ENCODE measurements at regions not wholly inside any gene's neighbourhood (a gene's known extent, or its start where the extent isn't known, plus 50 kb on each side); places are given as distances from the start of the nearest gene placed in this dataset.

GRCh38 chr9:24488896-24489295 lies 56.8 kb downstream of the IZUMO3 start:
- H3K36me3 Mint-ChIP-seq (ENCODE audit: low read depth), result no peaks in the 10 kb centered on the region
- no peaks in the 10 kb centered on the region for H3K4me1 Mint-ChIP-seq (ENCODE audit: low read depth)
- CTCF ChIA-PET, result no interaction called here
- no peak overlapping the region for H3K27ac Mint-ChIP-seq
- H3K4me3 Mint-ChIP-seq, result no peak overlapping the region
- no peak for DNase-seq
- H3K9me3 Mint-ChIP-seq, result peaks cover 12% of the 10 kb centered on the region
- H3K27me3 Mint-ChIP-seq (ENCODE audit: low read depth), result no peaks in the 10 kb centered on the region
- intact Hi-C loops (cut with micrococcal nuclease), result no loop called here

DNA sequence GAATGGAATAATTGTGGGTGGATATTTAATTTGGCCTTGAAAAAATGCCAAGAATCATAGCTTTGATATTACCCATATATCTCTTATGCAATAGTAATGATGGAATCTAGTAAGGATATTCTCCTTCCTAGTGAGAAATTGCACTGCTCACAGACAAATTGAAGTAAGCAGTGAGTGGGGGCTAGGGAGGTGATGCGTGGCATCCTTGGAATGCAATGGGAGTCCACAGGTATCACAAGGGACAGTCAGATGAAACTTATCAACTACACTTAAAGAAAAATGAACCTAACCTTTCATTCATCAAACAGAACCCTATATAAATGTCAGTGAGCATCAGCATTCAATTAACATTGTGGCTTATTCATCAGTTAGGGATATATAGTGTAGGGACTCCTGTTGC lies 57.8 kb downstream of the IZUMO3 start:
- intact Hi-C loops (cut with micrococcal nuclease), result no loop called here
- Mint-ChIP-seq H3K4me1 (ENCODE audit: low read depth) (no peaks in the 10 kb centered on the region), H3K36me3 (ENCODE audit: low read depth) (no peaks in the 10 kb centered on the region), H3K27ac (no peak overlapping the region), H3K27me3 (ENCODE audit: low read depth) (no peaks in the 10 kb centered on the region), H3K4me3 (no peak overlapping the region), H3K9me3 (peaks cover 10% of the 10 kb centered on the region)
- no peak for DNase-seq
- CTCF ChIA-PET, result no interaction called here

DNA sequence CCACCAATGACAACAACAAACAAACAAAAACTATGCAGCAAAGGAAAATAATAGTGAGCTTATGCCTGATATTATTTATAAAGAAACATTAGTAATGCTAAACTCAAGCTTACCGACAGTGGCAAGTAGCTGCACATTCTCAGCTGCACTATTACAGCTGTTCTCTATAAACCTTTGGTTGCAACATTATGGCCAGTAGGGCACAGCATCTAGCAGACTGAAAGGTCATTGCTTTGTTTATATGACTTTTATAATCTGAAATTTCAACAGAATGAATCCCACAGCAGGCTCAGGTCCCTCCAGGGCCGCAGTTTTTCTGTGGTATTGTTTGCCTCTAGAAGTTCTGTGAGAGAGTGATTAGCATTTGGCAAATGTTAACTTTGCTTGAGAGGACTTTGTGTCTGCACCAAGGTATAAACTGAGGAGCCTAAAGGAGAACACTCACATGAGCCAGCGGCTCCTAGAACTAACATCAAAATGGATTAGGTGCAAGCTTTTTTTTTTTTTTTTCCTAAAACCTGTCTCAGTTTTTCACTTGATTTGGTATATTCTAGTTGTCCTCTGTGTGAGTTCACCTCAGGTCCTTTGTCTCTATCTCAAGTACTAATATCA lies 58.3 kb downstream of the IZUMO3 start:
- Mint-ChIP-seq H3K9me3 (peaks cover 10% of the 10 kb centered on the region), H3K4me3 (no peak overlapping the region), H3K27me3 (ENCODE audit: low read depth) (no peaks in the 10 kb centered on the region), H3K36me3 (ENCODE audit: low read depth) (no peaks in the 10 kb centered on the region), H3K27ac (no peak overlapping the region), H3K4me1 (ENCODE audit: low read depth) (no peaks in the 10 kb centered on the region)
- CTCF ChIA-PET, result no interaction called here
- no peak for DNase-seq
- intact Hi-C loops (cut with micrococcal nuclease), result no loop called here

DNA sequence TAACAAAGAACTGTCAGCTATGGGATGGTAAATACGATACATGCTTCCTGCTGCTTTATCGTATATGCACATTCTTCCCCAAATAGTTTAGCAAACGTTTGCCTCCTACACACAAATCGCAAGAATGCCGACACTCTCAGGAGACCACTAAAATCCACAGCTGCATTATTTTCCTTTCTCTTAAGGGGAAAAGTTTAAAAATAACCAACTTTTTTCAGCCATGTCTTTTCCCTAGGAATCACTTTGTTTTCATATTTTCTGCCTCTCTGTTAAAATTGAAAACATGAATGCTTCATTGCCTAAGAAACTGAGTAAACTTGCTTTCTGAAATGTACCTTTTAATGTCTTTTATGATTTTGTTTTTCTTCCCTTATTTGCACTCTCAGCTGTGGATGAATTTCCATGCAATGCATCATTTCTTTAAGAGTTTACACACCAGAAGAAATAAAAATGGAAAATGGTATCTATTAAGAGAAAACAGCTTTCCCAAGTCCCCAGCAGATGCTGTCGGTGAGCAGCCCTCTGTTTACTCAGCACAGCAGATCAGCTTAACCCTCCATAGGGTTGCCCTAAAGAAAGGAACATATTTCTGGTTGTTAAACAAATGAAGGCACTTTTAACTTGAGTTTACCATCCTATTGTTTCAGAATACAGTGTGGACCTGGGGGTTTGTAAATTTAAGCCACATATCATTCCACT lies 66.2 kb downstream of the IZUMO3 start:
- no peaks in the 10 kb centered on the region for H3K27me3 Mint-ChIP-seq (ENCODE audit: low read depth)
- H3K27ac Mint-ChIP-seq, result no peak overlapping the region
- H3K36me3 Mint-ChIP-seq (ENCODE audit: low read depth), result no peaks in the 10 kb centered on the region
- CTCF ChIA-PET, result no interaction called here
- DNase-seq, result no peak
- intact Hi-C loops (cut with micrococcal nuclease), result no loop called here
- no peak overlapping the region for H3K4me3 Mint-ChIP-seq
- peaks cover 5% of the 10 kb centered on the region for H3K9me3 Mint-ChIP-seq
- no peaks in the 10 kb centered on the region for H3K4me1 Mint-ChIP-seq (ENCODE audit: low read depth)

GRCh38 chr9:24464319-24464951 lies 81.3 kb downstream of the IZUMO3 start:
- no peak overlapping the region for H3K27ac Mint-ChIP-seq
- peaks cover 9% of the 10 kb centered on the region for H3K9me3 Mint-ChIP-seq
- no peaks in the 10 kb centered on the region for H3K36me3 Mint-ChIP-seq (ENCODE audit: low read depth)
- intact Hi-C loops (cut with micrococcal nuclease), result no loop called here
- CTCF ChIA-PET, result no interaction called here
- peak; percentile 4 for DNase-seq
- no peaks in the 10 kb centered on the region for H3K4me1 Mint-ChIP-seq (ENCODE audit: low read depth)
- no peaks in the 10 kb centered on the region for H3K27me3 Mint-ChIP-seq (ENCODE audit: low read depth)
- no peak overlapping the region for H3K4me3 Mint-ChIP-seq

DNA sequence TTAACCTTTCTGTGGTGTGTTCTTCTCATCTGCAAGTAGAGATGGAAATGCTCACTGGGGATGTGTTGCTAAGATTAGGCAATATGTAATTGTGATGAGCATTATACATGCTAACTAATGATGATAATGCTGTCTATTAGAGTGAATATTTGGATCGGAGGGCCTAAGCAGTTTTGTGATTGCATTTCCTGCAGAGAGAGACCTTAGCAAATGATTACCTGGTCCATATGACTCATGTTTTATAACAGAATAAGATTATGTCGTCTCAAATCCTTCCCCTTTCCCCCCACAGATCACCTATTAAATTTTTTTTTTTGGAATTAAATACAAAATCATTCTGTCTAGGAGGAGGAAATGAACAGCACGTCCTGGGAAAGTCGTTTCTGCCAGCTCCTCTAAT lies 82.7 kb downstream of the IZUMO3 start:
- Mint-ChIP-seq H3K4me3 (no peak overlapping the region), H3K4me1 (ENCODE audit: low read depth) (no peaks in the 10 kb centered on the region), H3K9me3 (peaks cover 7% of the 10 kb centered on the region), H3K27ac (no peak overlapping the region), H3K36me3 (ENCODE audit: low read depth) (no peaks in the 10 kb centered on the region), H3K27me3 (ENCODE audit: low read depth) (no peaks in the 10 kb centered on the region)
- no peak for DNase-seq
- CTCF ChIA-PET, result no interaction called here
- intact Hi-C loops (cut with micrococcal nuclease), result no loop called here

DNA sequence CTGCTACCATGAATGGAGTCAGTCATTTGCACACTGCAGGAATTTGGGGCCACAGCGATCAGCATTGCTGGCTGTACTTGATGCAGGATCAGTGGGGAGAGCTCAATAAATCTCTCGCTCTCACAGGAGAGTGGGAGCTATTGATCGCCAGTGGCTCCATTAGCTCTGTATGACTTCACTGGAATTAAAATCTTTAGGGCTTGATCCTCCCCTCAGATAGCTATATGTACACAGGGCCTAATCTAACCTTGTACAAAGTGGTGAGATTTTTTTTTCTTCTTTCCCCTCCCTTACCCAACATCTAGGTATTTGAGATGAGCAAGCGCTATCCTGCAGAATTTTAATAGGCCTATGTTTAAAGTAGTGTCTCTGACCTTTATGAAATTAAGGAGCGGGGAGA lies 84.9 kb downstream of the IZUMO3 start:
- no peaks in the 10 kb centered on the region for H3K27me3 Mint-ChIP-seq (ENCODE audit: low read depth)

DNA sequence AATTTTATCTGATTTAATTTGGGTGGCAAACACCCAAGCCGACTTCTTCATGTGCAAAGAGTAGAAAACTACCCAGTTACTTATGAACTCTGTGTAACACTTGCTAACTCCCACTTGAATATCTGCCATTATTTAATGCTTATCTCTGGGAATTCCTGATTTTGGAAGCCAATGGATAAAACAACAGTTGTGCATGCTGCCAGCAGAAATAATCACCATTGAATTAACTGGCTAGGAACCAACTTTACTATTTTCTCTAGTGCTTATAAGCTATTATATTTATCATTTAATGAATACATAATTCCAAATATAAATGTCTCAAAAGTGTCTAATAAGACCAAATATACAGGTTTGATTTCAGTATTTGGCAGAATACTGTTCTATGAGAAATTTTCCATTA lies 85.7 kb downstream of the IZUMO3 start:
- H3K4me3 Mint-ChIP-seq, result no peak overlapping the region

More for the DNA sequence above, 84.9 kb downstream of the IZUMO3 start:
- Mint-ChIP-seq H3K36me3 (ENCODE audit: low read depth) (no peaks in the 10 kb centered on the region), H3K4me3 (no peak overlapping the region), H3K27ac (no peak overlapping the region), H3K4me1 (ENCODE audit: low read depth) (no peaks in the 10 kb centered on the region), H3K9me3 (peaks cover 6% of the 10 kb centered on the region)
- CTCF ChIA-PET, result interaction anchor here (0.6 kb wide), 1 partner anchor 543 kb away, joined by 3 read pairs; no protein-coding TSS in a partner anchor
- no peak for DNase-seq
- intact Hi-C loops (cut with micrococcal nuclease), result no loop called here

GRCh38 chr9:24451346-24451745 lies 94.4 kb downstream of the IZUMO3 start:
- no peak overlapping the region for H3K27ac Mint-ChIP-seq
- H3K4me1 Mint-ChIP-seq (ENCODE audit: low read depth), result no peaks in the 10 kb centered on the region
- H3K4me3 Mint-ChIP-seq, result no peak overlapping the region
- no peak for DNase-seq
- no peaks in the 10 kb centered on the region for H3K27me3 Mint-ChIP-seq (ENCODE audit: low read depth)
- intact Hi-C loops (cut with micrococcal nuclease), result no loop called here
- no peaks in the 10 kb centered on the region for H3K36me3 Mint-ChIP-seq (ENCODE audit: low read depth)
- peaks cover 3% of the 10 kb centered on the region for H3K9me3 Mint-ChIP-seq
- CTCF ChIA-PET, result no interaction called here

More for the DNA sequence above, 85.7 kb downstream of the IZUMO3 start:
- no peak overlapping the region for H3K27ac Mint-ChIP-seq
- no peak for DNase-seq
- no peaks in the 10 kb centered on the region for H3K36me3 Mint-ChIP-seq (ENCODE audit: low read depth)
- intact Hi-C loops (cut with micrococcal nuclease), result no loop called here
- CTCF ChIA-PET, result no interaction called here
- H3K27me3 Mint-ChIP-seq (ENCODE audit: low read depth), result no peaks in the 10 kb centered on the region
- no peaks in the 10 kb centered on the region for H3K4me1 Mint-ChIP-seq (ENCODE audit: low read depth)
- H3K9me3 Mint-ChIP-seq, result peaks cover 6% of the 10 kb centered on the region

- intact Hi-C loops (cut with micrococcal nuclease), result loop anchor here (10.0 kb wide), 1 partner anchor 55 kb away; no protein-coding TSS in a partner anchor
- H3K4me1 Mint-ChIP-seq (ENCODE audit: low read depth), result no peaks in the 10 kb centered on the region
Observed at GRCh38 chr9:24449976-24450375, 95.7 kb downstream of the IZUMO3 start.

DNA sequence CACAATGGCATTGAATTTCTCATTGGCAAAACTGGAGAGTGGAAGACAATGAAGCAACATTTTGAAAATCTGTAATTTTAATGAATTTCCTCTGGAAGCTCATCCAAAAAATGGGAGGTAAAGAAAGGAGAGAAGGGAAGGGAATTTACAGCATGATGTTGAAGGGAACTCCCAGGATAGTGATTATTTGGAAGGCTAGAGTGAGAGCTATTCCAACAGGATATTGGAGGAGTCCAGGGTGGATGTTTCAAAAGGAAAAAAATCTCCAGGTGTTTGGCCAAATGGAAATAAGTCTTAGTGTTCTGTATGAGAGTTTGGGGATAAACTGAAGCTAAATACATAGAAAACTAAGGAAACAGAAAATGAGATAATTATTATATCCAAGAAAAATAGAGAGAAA lies 106.2 kb downstream of the IZUMO3 start:
- Mint-ChIP-seq H3K4me1 (ENCODE audit: low read depth) (no peaks in the 10 kb centered on the region), H3K27me3 (ENCODE audit: low read depth) (no peaks in the 10 kb centered on the region), H3K4me3 (no peak overlapping the region), H3K9me3 (peaks cover 19% of the 10 kb centered on the region), H3K36me3 (ENCODE audit: low read depth) (no peaks in the 10 kb centered on the region), H3K27ac (no peak overlapping the region)
- CTCF ChIA-PET, result no interaction called here
- intact Hi-C loops (cut with micrococcal nuclease), result no loop called here
- no peak for DNase-seq

More at GRCh38 chr9:24449976-24450375, 95.7 kb downstream of the IZUMO3 start:
- H3K27ac Mint-ChIP-seq, result no peak overlapping the region
- H3K9me3 Mint-ChIP-seq, result peaks cover 11% of the 10 kb centered on the region
- H3K27me3 Mint-ChIP-seq (ENCODE audit: low read depth), result no peaks in the 10 kb centered on the region
- H3K36me3 Mint-ChIP-seq (ENCODE audit: low read depth), result no peaks in the 10 kb centered on the region
- H3K4me3 Mint-ChIP-seq, result no peak overlapping the region
- CTCF ChIA-PET, result no interaction called here
- no peak for DNase-seq

DNA sequence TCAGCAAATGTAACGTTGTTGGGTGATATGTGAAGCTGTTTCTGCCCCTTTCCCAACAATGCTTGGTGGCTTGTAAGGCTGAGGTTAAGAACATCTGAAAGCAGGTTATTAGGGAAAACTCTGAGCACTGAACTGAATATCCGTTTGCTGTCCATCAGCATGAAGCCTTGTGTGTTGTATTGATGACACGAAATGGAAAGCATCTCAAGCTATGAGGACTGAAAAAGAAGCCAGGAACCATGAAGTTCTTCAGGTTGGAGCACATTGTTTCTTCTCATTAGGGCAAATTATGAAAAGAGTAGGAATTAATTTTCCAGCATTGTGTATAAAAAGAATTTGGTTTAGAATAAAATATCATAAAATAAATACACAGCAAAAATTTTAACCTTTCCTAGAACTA lies 106.8 kb downstream of the IZUMO3 start:
- no peak overlapping the region for H3K27ac Mint-ChIP-seq
- H3K9me3 Mint-ChIP-seq, result peaks cover 17% of the 10 kb centered on the region
- DNase-seq, result no peak
- H3K36me3 Mint-ChIP-seq (ENCODE audit: low read depth), result no peaks in the 10 kb centered on the region
- intact Hi-C loops (cut with micrococcal nuclease), result no loop called here
- H3K4me1 Mint-ChIP-seq (ENCODE audit: low read depth), result no peaks in the 10 kb centered on the region
- CTCF ChIA-PET, result no interaction called here
- H3K4me3 Mint-ChIP-seq, result no peak overlapping the region
- H3K27me3 Mint-ChIP-seq (ENCODE audit: low read depth), result no peaks in the 10 kb centered on the region

GRCh38 chr9:24436761-24437160 lies 108.9 kb downstream of the IZUMO3 start:
- CTCF ChIA-PET, result no interaction called here
- no peak for DNase-seq
- Mint-ChIP-seq H3K4me1 (ENCODE audit: low read depth) (no peaks in the 10 kb centered on the region), H3K4me3 (no peak overlapping the region), H3K27ac (no peak overlapping the region), H3K9me3 (peaks cover 18% of the 10 kb centered on the region), H3K27me3 (ENCODE audit: low read depth) (no peaks in the 10 kb centered on the region), H3K36me3 (ENCODE audit: low read depth) (no peaks in the 10 kb centered on the region)
- intact Hi-C loops (cut with micrococcal nuclease), result no loop called here

Data from activated naive CD4-positive, alpha-beta T cell treated with anti-CD3 and anti-CD28 coated beads for 36 hours (primary cell).